Large intestine (tissue), 3 donors: ENCODE measurements at regions not wholly inside any gene's neighbourhood (a gene's known extent, or its start where the extent isn't known, plus 50 kb on each side); places are given as distances from the start of the nearest gene placed in this dataset.

ENCODE experiments used
- DNase-seq, 2 donors: peaks; one replicate each; pipeline versions ENCODE4 v3.0.0 to v3.0.0-alpha.2; 2013
- H3K27ac ChIP-seq: one replicate; pipeline ENCODE4 v1.5.1; 2013; ENCODE audit warnings: low read length
- H3K27me3 ChIP-seq: 2 replicates; pipeline ENCODE4 v1.6.1; 2013; ENCODE audit warnings: low read length; ENCODE audit not compliant: control insufficient read depth, insufficient read depth
- H3K36me3 ChIP-seq: 2 replicates; pipeline ENCODE4 v1.6.1; 2013; ENCODE audit warnings: low read length; ENCODE audit not compliant: control insufficient read depth, insufficient read depth
- H3K4me1 ChIP-seq: one replicate; pipeline ENCODE4 v1.6.1; 2013; ENCODE audit warnings: low read length; ENCODE audit not compliant: control insufficient read depth, insufficient read depth
- H3K4me3 ChIP-seq: one replicate; pipeline ENCODE4 v1.5.1; 2013; ENCODE audit warnings: low read length
- H3K9me3 ChIP-seq: one replicate; pipeline ENCODE4 v1.6.1; 2013; ENCODE audit warnings: mild to moderate bottlenecking, low read depth, low read length, moderate library complexity; ENCODE audit not compliant: control insufficient read depth
- WGBS: methylation state at CpG from one replicate; pipeline ENCODE4 v1.1.5; 2013; ENCODE audit warnings: low lambda C conversion rate; ENCODE audit not compliant: insufficient coverage; 5-methylcytosine and 5-hydroxymethylcytosine counted together

DNA sequence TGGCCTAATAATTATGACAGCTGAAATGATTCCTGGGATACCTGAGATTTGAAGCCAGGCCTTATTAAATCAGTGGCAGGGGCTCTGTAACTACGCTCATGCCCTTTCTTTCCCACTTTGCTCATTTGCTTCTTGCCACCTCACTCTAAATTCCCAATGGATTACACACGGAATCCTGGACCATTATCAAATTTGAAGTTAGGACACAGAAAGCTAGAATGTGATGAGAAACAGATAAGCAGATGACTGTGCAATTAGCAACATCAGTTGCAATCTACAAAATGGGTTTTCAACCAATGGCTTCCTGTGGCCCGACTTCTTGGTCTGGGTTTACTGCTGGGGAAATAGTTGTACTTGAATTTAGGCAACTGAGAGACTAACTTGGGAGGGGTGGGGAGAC is 374.3 kb downstream of the INHBA start:
- H3K9me3 ChIP-seq = no peaks in the 10 kb centered on the region
- no peak overlapping the region for H3K4me3 ChIP-seq
- WGBS = 83% methylated on average over 1 of the region's 3 CpGs
- H3K36me3 ChIP-seq = no peaks in the 10 kb centered on the region
- no peak for DNase-seq
- no peaks in the 10 kb centered on the region for H3K4me1 ChIP-seq
- H3K27ac ChIP-seq = no peak overlapping the region
- no peaks in the 10 kb centered on the region for H3K27me3 ChIP-seq

DNA sequence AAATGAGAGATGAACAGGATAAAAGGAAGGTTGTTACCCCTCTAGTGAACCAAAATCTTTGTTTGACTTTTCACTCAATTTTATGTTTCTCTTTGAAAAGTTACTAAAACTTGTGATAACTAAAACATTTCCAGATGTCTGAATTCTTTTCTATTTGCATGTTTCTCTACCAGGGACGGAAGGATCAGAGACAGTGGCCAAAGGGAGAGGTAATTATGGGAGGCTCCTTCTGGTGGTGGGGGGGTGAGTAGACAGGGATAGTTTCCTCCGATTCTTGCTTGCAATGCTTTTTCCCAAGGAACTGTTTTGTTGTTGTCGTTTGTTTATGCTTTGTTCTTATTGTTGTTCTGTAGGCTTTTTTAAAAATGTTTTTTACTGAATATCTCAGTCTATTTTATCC is 374.8 kb downstream of the INHBA start:
- no peaks in the 10 kb centered on the region for H3K4me1 ChIP-seq
- WGBS = no CpG with 5 or more reads among the region's 3 CpGs
- no peak for DNase-seq
- no peak overlapping the region for H3K4me3 ChIP-seq
- H3K27ac ChIP-seq = no peak overlapping the region
- no peaks in the 10 kb centered on the region for H3K27me3 ChIP-seq
- H3K9me3 ChIP-seq = no peaks in the 10 kb centered on the region
- H3K36me3 ChIP-seq = no peaks in the 10 kb centered on the region

DNA sequence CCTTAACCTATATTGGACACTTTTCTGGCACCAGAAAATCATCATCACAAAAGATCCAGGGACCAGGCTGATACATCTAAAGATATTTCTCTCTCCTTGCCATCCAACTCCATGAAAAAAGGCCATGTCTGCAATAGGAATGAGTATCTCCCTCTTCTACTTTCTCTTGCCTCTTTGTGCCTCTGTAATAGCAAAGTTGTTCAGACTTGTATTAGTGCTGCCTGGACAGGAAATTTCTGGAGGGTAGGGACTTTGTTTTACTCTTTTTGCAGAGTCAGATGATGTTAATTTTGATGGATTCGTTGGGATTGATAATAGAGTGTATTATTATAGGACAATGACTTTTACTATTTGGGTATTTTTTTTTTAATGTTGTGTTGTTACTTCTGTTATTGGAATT is 376.3 kb downstream of the INHBA start:
- Histone ChIP-seq H3K4me1 (no peaks in the 10 kb centered on the region), H3K36me3 (no peaks in the 10 kb centered on the region), H3K9me3 (no peaks in the 10 kb centered on the region), H3K27me3 (no peaks in the 10 kb centered on the region), H3K4me3 (no peak overlapping the region), H3K27ac (no peak overlapping the region)
- no peak for DNase-seq
- no CpG with 5 or more reads among the region's 1 CpG for WGBS

DNA sequence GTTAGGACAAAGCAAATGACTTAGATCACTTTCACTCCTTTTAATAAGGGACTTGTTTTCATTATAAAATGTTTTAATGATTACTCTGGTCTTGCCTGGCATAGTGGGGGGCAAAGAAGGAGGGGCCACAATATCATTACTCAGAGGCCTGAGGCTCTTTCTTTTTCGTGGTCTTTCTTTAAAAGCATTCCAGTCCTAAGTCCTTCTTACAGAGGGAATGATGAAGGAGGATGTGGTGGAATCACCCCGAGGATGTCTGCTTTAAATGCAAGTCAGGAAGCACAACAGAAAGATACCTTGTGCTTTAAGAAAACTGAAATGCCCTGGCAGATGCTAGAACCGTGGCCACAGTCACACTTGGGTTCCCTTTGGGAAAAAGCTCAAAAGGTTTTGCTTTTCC is 379.1 kb downstream of the INHBA start:
- 88% methylated on average over 1 of the region's 3 CpGs for WGBS
- no peaks in the 10 kb centered on the region for H3K4me1 ChIP-seq
- H3K36me3 ChIP-seq = no peaks in the 10 kb centered on the region
- no peaks in the 10 kb centered on the region for H3K9me3 ChIP-seq
- no peak overlapping the region for H3K27ac ChIP-seq
- H3K4me3 ChIP-seq = no peak overlapping the region
- no peaks in the 10 kb centered on the region for H3K27me3 ChIP-seq
- DNase-seq = no peak

DNA sequence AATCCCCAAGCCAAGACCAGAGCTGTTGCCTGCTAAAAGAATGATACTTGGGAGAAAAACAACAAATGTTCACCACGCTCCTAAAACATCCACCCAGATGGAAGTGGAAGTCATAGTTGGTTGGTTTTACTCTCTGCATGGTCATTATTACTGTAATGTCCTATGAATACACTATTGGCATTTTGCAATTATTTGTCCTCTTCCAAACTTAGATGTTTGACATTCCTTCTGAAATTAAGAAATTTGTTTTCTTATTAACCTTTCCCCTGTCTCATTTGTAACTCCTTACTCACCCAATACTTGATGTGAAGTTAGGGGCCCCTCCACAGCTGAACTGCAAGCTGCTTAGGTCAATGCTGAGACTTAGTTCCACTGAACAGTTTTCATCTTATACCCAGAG is 383.3 kb downstream of the INHBA start:
- H3K9me3 ChIP-seq = no peaks in the 10 kb centered on the region
- no peak for DNase-seq
- H3K27ac ChIP-seq = no peak overlapping the region
- H3K4me3 ChIP-seq = no peak overlapping the region
- H3K4me1 ChIP-seq = no peaks in the 10 kb centered on the region
- no peaks in the 10 kb centered on the region for H3K27me3 ChIP-seq
- 100% methylated on average over 1 of the region's 1 CpG for WGBS
- no peaks in the 10 kb centered on the region for H3K36me3 ChIP-seq

DNA sequence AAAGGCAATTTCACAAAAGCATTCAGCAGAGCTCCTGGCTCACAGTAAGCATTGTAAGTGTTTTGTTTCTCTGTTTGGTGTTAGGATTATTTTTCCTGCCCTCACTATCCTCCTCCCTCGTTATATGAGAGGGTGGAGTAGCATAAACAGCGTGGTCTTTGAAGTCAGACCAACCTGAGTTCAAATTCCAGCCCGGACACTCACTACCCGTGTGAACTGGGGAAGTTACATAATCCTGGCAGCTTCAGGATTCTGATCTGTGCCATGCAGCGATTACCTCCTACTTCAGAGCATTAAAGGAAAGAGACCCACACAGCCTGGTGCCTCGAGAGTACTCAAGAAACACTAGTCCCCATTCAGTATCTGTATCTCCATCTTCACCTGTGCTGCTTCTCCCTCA is 386.5 kb downstream of the INHBA start:
- Histone ChIP-seq H3K9me3 (no peaks in the 10 kb centered on the region), H3K27me3 (no peaks in the 10 kb centered on the region), H3K36me3 (no peaks in the 10 kb centered on the region), H3K4me1 (no peaks in the 10 kb centered on the region), H3K27ac (no peak overlapping the region), H3K4me3 (no peak overlapping the region)
- no peak for DNase-seq
- no CpG with 5 or more reads among the region's 6 CpGs for WGBS

DNA sequence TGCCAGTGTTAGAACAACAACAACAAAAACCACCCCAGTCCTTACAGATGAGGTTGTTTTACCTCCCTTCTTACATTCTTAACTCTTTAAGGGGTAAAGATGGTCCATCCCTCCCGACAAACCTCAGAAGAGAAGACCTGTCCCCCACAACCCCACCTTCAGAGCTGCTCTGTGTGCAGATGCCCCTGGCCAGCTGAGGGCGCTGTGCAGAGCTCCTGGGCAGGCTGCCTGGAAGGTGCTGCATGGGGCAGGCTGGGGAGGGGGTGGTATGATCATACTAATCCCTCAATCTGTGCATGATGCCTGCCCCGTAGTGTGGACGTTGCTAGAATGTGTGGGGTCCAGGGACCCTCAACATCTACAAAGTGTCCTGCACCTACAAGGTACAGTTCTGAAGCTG is 387.1 kb downstream of the INHBA start:
- Histone ChIP-seq H3K9me3 (no peaks in the 10 kb centered on the region), H3K36me3 (no peaks in the 10 kb centered on the region), H3K4me1 (no peaks in the 10 kb centered on the region), H3K27ac (no peak overlapping the region), H3K4me3 (no peak overlapping the region), H3K27me3 (no peaks in the 10 kb centered on the region)
- no peak for DNase-seq
- WGBS = no CpG with 5 or more reads among the region's 4 CpGs

DNA sequence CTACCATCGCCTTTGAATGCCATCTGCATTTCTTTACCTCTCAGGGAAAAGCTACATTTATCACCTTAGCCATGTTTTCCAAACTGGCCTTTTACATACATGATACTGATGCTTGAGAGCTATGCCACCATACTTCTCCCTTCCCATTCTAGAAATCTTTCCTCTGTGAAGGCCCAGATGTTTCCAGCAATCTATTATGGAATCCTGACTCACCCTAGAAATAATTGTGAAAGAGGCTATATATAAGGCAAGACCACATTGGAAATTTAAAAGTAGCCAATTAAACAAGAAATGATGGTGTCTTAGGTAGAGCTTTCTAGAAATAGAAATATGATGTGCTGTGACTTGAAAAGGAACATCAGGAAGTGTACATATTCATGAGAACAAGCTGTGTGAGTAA is 389.7 kb downstream of the INHBA start:
- WGBS = 100% methylated on average over 1 of the region's 1 CpG
- Histone ChIP-seq H3K27me3 (no peaks in the 10 kb centered on the region), H3K36me3 (no peaks in the 10 kb centered on the region), H3K4me1 (no peaks in the 10 kb centered on the region), H3K9me3 (no peaks in the 10 kb centered on the region), H3K4me3 (no peak overlapping the region), H3K27ac (no peak overlapping the region)
- DNase-seq = no peak

DNA sequence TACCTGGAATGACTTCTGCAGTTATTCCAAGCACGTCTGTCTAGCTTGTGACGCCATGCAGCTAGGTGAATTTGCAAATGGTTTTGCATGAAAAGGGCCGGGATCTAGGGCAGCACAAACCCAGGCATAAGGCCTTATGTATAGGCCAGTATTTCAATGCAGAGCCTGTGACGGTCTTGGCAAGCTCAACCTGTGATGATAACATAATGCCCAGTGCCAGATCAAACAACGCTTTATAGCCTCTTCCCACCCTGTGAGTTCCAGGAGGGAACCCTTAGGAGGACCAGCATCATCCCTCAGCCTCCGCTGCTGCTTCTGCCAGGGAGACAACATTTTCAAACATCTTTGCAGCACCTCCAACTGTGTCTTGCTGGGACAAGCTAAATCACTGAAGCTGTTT is 390.7 kb downstream of the INHBA start:
- Histone ChIP-seq H3K4me3 (no peak overlapping the region), H3K4me1 (no peaks in the 10 kb centered on the region), H3K9me3 (no peaks in the 10 kb centered on the region), H3K36me3 (no peaks in the 10 kb centered on the region), H3K27me3 (no peaks in the 10 kb centered on the region), H3K27ac (no peak overlapping the region)
- 100% methylated on average over 1 of the region's 6 CpGs for WGBS
- DNase-seq = no peak

DNA sequence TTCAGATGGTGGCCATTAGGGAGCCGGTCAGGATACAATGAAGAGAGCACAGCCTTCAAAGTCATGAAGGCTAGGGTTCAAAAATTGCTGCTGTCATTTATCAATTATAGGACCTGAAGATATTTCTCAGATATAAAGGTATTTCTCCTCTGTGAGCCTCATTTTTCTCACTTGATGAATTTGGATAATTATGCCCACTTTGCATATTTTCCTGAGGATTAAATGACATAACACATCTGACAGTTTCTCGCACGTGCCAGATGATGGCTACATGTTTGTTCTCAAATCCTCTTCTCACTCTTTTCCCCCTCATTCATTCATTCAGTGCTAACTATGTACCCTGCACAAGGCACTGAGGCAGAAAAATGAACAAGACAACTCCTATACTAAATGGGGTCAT is 391.6 kb downstream of the INHBA start:
- Histone ChIP-seq H3K27ac (no peak overlapping the region), H3K27me3 (no peaks in the 10 kb centered on the region), H3K36me3 (no peaks in the 10 kb centered on the region), H3K9me3 (no peaks in the 10 kb centered on the region), H3K4me3 (no peak overlapping the region), H3K4me1 (no peaks in the 10 kb centered on the region)
- 93% methylated on average over 2 of the region's 3 CpGs for WGBS
- no peak for DNase-seq

DNA sequence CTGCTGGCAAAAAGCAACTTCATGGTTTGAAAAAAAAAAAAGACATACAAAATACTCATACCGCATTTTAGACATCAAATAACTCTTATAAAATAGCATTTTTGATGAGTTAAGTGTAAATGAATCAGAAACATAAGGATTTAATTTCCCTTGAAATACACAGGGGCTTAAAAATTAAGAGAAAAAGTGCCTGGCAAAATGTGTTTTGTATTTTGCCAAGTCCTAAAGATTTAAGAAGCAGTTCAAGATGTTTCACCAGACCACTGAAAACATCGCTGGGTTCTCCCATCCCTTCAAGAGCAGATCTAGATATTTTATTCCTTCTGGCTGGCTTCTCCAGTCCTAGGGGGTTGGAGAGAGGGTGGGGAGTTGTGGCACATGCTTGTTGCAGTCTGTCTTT is 396.4 kb downstream of the INHBA start:
- Histone ChIP-seq H3K4me3 (no peak overlapping the region), H3K4me1 (no peaks in the 10 kb centered on the region), H3K9me3 (no peaks in the 10 kb centered on the region), H3K27ac (no peak overlapping the region), H3K27me3 (no peaks in the 10 kb centered on the region), H3K36me3 (no peaks in the 10 kb centered on the region)
- WGBS = 86% methylated on average over 1 of the region's 2 CpGs
- no peak for DNase-seq
